ENCODE measurements at regions not wholly inside any gene's neighbourhood (a gene's known extent, or its start where the extent isn't known, plus 50 kb on each side); places are given as distances from the start of the nearest gene placed in this dataset.

DNA sequence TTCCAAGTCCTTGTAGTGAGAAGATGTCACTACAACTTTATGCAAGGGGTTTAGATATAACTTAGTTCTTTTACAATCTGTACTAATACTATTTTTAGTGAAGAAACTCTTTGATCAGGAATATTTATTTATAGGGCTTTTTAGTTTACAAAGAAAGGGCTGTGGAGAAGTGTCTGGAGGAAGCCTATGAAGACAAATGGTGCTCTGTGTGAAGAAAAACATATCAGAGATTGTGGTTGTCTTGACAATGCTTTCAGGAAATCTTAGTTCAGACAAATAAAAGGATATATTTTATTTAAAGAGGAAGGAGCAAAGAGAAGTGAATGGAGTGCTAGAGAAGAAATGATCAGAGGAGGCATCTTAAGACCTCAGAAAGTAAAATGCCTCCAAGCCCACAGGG lies 824.9 kb downstream of the DCDC2C start:
- TF ChIP-seq, protein P1, sequence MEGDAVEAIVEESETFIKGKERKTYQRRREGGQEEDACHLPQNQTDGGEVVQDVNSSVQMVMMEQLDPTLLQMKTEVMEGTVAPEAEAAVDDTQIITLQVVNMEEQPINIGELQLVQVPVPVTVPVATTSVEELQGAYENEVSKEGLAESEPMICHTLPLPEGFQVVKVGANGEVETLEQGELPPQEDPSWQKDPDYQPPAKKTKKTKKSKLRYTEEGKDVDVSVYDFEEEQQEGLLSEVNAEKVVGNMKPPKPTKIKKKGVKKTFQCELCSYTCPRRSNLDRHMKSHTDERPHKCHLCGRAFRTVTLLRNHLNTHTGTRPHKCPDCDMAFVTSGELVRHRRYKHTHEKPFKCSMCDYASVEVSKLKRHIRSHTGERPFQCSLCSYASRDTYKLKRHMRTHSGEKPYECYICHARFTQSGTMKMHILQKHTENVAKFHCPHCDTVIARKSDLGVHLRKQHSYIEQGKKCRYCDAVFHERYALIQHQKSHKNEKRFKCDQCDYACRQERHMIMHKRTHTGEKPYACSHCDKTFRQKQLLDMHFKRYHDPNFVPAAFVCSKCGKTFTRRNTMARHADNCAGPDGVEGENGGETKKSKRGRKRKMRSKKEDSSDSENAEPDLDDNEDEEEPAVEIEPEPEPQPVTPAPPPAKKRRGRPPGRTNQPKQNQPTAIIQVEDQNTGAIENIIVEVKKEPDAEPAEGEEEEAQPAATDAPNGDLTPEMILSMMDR (IDR thresholded peaks at IDR 0.05), result no peak
- Mint-ChIP-seq H3K4me1 (ENCODE audit: low read depth) (peaks cover 13% of the 10 kb centered on the region), H3K27ac (ENCODE audit: unreplicated experiment) (no peak overlapping the region), H3K27me3 (ENCODE audit: low read depth) (no peaks in the 10 kb centered on the region), H3K4me3 (ENCODE audit: unreplicated experiment) (no peak overlapping the region), H3K36me3 (ENCODE audit: low read depth) (peaks cover 4% of the 10 kb centered on the region), H3K9me3 (ENCODE audit: low read depth) (peaks cover 14% of the 10 kb centered on the region)
- no peak for DNase-seq (ENCODE audit: low spot score)

DNA sequence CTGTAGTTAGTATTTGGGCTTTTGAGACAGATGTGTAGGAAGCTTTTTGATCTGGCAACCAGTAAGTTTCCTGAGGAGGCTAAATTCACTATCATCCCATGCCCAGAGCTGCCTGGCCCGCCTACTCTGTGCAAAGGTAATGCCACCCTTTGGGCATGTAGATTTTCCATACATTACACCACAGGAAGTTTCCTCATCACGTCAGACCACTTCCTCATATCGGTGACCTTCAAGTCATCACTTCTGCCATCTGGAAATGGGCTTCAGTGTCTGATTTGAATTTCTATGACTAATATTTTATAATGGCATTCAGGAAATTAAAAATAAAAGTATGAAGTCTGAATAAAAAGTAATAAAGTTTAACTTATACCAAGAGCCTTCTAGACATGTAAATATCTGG lies 825.4 kb downstream of the DCDC2C start:
- Mint-ChIP-seq H3K27ac (ENCODE audit: unreplicated experiment) (no peak overlapping the region), H3K36me3 (ENCODE audit: low read depth) (peaks cover 4% of the 10 kb centered on the region), H3K4me3 (ENCODE audit: unreplicated experiment) (no peak overlapping the region), H3K27me3 (ENCODE audit: low read depth) (no peaks in the 10 kb centered on the region), H3K4me1 (ENCODE audit: low read depth) (peaks cover 9% of the 10 kb centered on the region), H3K9me3 (ENCODE audit: low read depth) (peaks cover 9% of the 10 kb centered on the region)
- DNase-seq (ENCODE audit: low spot score), result no peak
- TF ChIP-seq, protein P1 (IDR thresholded peaks at IDR 0.05), result no peak

DNA sequence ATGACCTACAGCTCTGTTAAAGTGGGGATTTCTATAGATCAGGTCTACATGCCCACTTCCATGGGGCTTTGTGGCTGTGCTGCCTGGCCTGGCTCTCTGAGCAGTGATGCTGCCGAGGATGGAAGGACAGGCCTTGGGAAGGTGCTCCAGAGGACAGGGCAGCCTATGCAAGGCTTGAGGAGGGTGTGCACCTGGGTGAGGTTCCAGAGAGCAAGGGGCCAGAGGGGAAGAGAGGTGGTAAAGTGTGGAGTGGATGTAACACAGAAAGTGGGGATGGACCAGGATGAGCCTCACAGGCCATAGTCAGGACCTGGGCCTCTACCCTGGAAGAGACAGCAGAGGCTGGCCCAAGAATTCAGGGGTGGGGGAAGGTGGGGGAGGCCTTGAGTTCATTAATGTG lies 826.4 kb downstream of the DCDC2C start:
- no peak for DNase-seq (ENCODE audit: low spot score)
- Mint-ChIP-seq H3K4me3 (ENCODE audit: unreplicated experiment) (no peak overlapping the region), H3K4me1 (ENCODE audit: low read depth) (peaks cover 4% of the 10 kb centered on the region), H3K36me3 (ENCODE audit: low read depth) (peaks cover 3% of the 10 kb centered on the region), H3K27ac (ENCODE audit: unreplicated experiment) (no peak overlapping the region), H3K27me3 (ENCODE audit: low read depth) (no peaks in the 10 kb centered on the region), H3K9me3 (ENCODE audit: low read depth) (peaks cover 7% of the 10 kb centered on the region)
- TF ChIP-seq, protein P1 (IDR thresholded peaks at IDR 0.05), result no peak

DNA sequence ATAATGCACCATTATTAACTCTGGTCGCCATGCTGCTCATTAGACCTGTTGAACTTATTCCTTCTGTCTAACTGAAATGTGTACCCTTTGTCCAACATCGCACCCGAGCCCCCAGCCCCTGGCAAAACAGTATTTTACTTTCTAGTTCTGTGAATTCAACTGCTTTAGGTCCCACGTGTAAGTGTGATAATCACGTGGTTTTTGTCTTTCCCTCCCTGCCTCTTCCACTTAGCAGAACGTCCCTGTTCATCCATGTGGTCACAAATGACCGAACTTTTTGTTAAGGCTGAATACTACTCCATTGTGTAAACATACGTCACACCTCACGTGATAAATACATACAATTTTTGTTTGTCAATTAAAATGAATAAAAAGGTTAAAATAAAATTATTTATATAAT lies 826.9 kb downstream of the DCDC2C start:
- H3K9me3 Mint-ChIP-seq (ENCODE audit: low read depth), result peaks cover 2% of the 10 kb centered on the region
- H3K36me3 Mint-ChIP-seq (ENCODE audit: low read depth), result peaks cover 2% of the 10 kb centered on the region
- TF ChIP-seq, protein P1 (IDR thresholded peaks at IDR 0.05), result no peak
- no peak overlapping the region for H3K4me3 Mint-ChIP-seq (ENCODE audit: unreplicated experiment)
- H3K4me1 Mint-ChIP-seq (ENCODE audit: low read depth), result no peaks in the 10 kb centered on the region
- H3K27ac Mint-ChIP-seq (ENCODE audit: unreplicated experiment), result no peak overlapping the region
- no peaks in the 10 kb centered on the region for H3K27me3 Mint-ChIP-seq (ENCODE audit: low read depth)
- DNase-seq (ENCODE audit: low spot score), result no peak

GRCh38 chr2:4533806-4534205 lies 830.4 kb downstream of the DCDC2C start:
- DNase-seq (ENCODE audit: low spot score), result no peak
- Mint-ChIP-seq H3K4me3 (ENCODE audit: unreplicated experiment) (no peak overlapping the region), H3K9me3 (ENCODE audit: low read depth) (no peaks in the 10 kb centered on the region), H3K27me3 (ENCODE audit: low read depth) (no peaks in the 10 kb centered on the region), H3K4me1 (ENCODE audit: low read depth) (no peaks in the 10 kb centered on the region), H3K36me3 (ENCODE audit: low read depth) (peaks cover 2% of the 10 kb centered on the region), H3K27ac (ENCODE audit: unreplicated experiment) (no peak overlapping the region)
- TF ChIP-seq, protein P1 (IDR thresholded peaks at IDR 0.05), result no peak
